ENCODE measurements at regions not wholly inside any gene's neighbourhood (a gene's known extent, or its start where the extent isn't known, plus 50 kb on each side); places are given as distances from the start of the nearest gene placed in this dataset.

DNA sequence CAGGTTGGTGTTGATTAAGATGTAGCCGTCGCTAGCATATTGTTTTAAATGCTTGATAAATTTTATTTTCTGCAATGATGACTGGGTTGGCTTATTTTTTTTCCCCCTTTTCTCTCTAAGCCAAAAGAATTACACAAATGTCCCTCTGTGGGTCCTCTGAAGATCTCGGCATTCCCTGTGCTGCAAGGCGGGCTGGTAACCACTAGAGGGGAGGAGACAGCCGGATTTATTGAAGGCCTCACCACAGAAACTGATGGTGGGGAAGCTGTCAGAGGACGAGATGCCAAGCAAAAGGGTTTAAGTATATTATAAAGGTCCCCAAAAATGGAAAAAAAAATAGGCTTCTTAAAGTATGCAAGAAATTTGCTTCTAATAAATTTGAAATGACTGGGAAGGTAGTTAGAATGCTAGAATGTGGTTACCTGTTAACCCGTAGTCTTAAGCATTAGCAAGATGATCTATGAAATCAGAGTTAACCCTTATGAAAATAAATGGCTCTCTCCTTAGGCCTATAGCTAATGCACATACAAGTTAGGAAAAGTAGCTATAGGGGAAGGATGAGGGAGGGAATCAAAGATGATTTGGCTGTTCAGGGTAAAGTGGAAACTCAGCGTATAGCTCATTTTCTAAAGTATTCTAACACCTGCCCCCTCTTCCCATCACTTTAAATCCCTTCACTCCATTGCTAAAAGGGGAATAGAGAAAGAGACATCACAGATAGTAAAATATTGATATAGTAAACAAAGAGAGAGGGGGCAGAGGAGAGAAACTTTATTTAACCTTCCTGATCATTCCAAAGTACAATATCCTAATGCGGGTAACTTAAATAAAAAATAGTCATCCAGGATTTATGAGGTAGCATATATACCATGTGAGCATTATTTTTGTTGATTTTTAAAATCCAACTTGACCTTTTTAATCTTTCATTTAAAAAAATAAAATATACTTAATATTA, 894.5 kb upstream of the POU3F3 start:
- no peak for TF ChIP-seq TAF1 (IDR thresholded peaks at IDR 0.05; ENCODE audit: low read depth)
- TF ChIP-seq EP300 (conservative IDR thresholded peaks at IDR 0.05; ENCODE audit: poor library complexity, severe bottlenecking): no peak
- TF ChIP-seq, protein P1, sequence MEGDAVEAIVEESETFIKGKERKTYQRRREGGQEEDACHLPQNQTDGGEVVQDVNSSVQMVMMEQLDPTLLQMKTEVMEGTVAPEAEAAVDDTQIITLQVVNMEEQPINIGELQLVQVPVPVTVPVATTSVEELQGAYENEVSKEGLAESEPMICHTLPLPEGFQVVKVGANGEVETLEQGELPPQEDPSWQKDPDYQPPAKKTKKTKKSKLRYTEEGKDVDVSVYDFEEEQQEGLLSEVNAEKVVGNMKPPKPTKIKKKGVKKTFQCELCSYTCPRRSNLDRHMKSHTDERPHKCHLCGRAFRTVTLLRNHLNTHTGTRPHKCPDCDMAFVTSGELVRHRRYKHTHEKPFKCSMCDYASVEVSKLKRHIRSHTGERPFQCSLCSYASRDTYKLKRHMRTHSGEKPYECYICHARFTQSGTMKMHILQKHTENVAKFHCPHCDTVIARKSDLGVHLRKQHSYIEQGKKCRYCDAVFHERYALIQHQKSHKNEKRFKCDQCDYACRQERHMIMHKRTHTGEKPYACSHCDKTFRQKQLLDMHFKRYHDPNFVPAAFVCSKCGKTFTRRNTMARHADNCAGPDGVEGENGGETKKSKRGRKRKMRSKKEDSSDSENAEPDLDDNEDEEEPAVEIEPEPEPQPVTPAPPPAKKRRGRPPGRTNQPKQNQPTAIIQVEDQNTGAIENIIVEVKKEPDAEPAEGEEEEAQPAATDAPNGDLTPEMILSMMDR (IDR thresholded peaks at IDR 0.05; ENCODE audit: poor library complexity, severe bottlenecking): peak; percentile 89
- peak; percentile 92 for TF ChIP-seq RAD21 (conservative IDR thresholded peaks at IDR 0.05)
